Skeletal muscle cell (primary cell): ENCODE measurements at regions not wholly inside any gene's neighbourhood (a gene's known extent, or its start where the extent isn't known, plus 50 kb on each side); places are given as distances from the start of the nearest gene placed in this dataset.

Experiments used
- DNase-seq: peaks from one replicate; pipeline ENCODE4 v3.0.0-alpha.2; 2010; ENCODE audit warnings: low read depth
- H3K4me3 ChIP-seq: 2 replicates; pipeline ENCODE4 v1.5.1; 2011; ENCODE audit warnings: low read depth, mild to moderate bottlenecking, control low read depth, low read length, moderate library complexity

GRCh38 chr6:169165561-169166300, 87.9 kb downstream of the THBS2 start:
- DNase-seq: no peak
- no peak overlapping the region for H3K4me3 ChIP-seq

GRCh38 chr6:169164986-169165385, 88.7 kb downstream of the THBS2 start:
- DNase-seq: no peak
- no peak overlapping the region for H3K4me3 ChIP-seq

- DNase-seq: no peak
- H3K4me3 ChIP-seq: no peak overlapping the region
These were observed 89.2 kb downstream of the THBS2 start for GRCh38 chr6:169164451-169164850.

DNA sequence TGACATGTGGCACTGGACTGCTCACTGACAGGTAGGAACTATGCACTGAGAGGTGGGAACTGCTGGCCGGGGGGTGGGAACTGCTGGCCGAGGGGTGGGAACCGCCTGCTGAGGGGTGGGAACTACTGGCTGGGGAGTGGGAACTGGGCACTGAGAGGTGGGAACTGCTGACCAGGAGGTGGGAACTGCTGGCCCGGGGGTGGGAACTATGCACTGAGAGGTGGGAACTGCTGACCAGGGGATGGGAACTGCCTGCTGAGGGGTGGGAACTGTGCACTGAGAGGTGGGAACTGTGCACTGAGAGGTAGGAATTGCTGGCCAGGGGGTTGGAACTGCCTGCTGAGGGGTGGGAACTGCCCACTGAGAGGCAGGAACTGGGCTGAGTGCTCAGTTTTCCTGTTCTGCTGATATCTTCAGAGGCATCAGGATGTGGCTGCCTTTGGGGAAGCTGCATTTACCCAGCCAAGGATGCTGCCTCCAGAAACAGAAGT, 90.2 kb downstream of the THBS2 start:
- no peak overlapping the region for H3K4me3 ChIP-seq
- no peak for DNase-seq

DNA sequence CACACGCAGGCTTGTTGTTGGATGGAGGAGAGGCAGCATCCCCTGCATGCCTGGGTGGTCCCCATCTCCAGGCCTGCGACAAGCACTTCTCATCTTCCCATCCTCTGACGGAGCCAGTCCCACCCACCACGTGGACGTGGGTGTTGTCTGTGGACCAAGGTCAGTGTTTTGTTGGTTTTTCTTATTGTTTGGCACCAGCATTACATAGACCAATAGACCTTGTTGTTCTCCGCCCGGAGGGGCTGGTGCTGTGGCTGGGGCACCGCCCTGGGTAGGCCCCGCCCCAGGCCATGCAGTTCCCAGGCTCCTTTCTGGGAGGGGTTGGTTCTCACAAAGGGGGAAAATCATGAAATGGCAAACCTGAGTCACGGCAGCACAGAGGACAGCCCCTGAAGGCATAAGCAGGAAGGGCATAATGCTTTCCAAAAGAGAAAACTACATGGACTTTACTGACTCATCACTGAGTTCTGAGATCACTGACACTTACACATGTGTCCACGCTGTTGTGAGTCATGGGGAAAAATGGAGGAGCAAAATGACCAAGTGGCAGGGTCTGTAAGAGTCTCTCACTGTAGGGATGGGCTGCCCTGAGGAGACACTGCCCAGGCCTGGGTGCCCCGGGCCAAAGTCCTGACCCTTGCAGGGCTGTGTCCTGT, 90.8 kb downstream of the THBS2 start:
- peak; percentile 89 for DNase-seq
- no peak overlapping the region for H3K4me3 ChIP-seq

GRCh38 chr6:169162249-169162648, 91.4 kb downstream of the THBS2 start:
- no peak overlapping the region for H3K4me3 ChIP-seq
- DNase-seq: no peak

GRCh38 chr6:169161572-169162167, 92.0 kb downstream of the THBS2 start:
- DNase-seq: no peak
- no peak overlapping the region for H3K4me3 ChIP-seq

GRCh38 chr6:169160855-169161560, 92.6 kb downstream of the THBS2 start:
- H3K4me3 ChIP-seq: no peak overlapping the region
- DNase-seq: no peak

DNA sequence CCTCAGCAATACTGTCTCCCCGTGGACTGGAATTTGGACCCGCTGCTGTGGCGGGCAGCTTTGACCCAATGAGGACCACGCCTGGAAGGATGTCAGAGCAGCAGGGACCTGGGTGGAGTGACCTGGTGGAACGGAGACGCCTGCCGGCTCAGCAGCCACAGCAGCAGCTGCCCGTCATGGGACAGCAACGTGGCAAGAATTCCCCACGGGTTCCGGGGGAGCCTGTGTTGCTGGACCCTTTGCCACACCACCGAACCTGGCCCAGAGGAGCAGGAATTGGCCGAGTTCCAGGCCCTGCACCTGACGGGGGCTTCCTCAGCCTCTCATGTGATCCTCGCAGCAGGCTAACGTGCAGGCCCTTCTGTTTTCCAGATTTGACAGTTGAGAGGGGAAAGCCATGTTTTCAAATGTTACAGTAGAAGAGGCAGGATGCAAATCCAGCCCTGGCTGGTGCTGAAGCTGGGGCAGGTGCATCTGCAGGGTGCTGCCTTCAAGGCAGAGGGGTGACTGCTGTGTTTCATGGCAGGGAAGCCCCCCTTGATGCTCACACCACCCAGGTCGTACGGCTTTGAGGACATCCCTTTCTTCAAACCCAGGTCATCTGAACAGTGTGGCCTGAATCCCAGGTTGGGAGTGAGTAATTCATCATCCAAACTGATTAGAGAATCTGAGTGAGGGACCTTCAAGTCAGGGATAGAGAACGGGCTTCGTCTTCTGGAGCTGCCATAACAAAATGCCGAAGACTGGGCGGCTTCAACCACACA, 93.4 kb downstream of the THBS2 start:
- DNase-seq: no peak

DNA sequence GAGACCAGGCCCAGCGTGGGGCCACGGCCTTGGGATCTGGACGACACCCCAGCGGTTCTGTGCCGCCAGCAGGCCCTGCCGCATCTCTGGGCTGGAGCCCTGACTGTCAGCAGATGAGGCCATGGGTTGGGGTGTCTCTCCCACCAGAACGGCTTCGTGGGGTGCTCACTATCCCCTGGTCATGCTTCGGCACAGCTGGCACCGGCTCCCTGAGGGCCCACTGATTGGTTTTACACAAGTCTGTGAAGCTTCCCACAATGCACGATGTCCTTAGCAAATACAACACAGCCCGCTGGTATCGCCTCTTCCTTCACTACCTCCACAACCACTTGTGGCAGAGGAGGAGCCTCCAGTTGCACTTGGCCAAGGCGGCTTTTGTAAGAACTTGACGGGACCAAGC, 94.3 kb downstream of the THBS2 start:
- DNase-seq: no peak
- H3K4me3 ChIP-seq: no peak overlapping the region

More for the DNA sequence above, 93.4 kb downstream of the THBS2 start:
- no peak overlapping the region for H3K4me3 ChIP-seq

GRCh38 chr6:169158691-169159090, 95.0 kb downstream of the THBS2 start:
- H3K4me3 ChIP-seq: no peak overlapping the region
- no peak for DNase-seq

- H3K4me3 ChIP-seq: no peak overlapping the region
- DNase-seq: peak; percentile 75
These were observed 95.5 kb downstream of the THBS2 start for GRCh38 chr6:169158174-169158573.

DNA sequence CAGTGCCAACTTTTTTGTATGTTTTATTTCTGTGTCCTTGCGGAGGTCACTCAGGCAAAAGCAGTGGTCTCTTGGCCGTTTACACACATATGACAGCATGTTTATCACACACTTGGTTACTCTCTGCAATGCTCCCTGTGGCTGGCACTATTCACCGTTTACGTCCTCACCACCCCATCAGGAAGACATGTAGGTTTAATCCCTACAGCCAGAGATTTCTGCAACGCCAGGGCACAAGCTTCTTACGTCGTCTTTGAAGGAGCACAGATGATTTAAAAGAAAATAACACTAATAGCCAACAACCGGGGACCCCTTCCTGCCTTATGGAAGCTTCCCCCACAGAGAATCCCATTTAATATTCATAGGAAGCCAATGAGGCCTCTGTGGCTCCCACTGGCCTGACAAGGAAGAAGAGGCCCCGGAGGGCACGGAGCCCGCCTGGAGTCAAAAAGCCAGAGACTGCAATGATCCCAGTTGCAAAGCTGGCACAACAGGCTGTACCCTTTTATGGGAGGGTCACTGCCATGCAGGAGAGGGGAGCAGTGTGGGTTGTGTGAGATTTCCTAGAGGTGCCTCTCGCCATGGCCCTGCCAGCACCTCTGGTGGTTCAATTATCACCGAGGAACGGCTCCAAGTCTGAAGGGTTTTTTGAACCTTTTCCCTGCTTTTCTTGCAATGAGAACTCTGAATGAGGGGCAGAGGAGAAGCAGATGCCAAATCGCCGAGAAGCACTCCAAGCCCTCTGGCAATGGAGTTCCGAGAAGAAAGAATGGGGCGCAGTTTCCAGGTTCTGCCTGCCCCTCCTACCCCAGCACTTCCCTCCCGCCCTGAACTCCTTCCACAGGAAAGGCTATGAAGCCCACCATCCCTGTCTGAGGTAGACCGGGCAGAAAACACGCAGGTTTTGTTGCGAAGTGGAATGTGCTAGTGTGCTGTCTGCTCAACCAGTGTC, 96.2 kb downstream of the THBS2 start:
- no peak for DNase-seq
- H3K4me3 ChIP-seq: no peak overlapping the region

DNA sequence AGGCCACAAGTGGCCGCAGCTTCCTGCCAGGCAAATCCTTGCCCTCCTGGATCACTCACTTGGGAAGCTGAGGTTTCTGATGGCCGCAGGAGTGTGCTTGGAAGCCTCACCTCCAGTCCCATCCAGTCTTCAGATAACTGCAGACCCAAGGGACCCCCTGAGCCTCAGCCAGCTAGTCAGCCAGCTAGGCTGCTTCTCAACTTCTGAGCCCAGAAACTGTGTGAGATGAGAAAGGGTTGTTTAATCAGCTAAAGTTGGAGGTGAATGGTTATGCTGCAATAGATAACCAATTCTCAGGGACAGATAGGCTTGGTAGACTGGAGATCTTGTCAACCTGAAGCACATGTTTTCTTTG, 96.9 kb downstream of the THBS2 start:
- no peak for DNase-seq
- no peak overlapping the region for H3K4me3 ChIP-seq

GRCh38 chr6:169156108-169156792, 97.4 kb downstream of the THBS2 start:
- no peak overlapping the region for H3K4me3 ChIP-seq
- no peak for DNase-seq

DNA sequence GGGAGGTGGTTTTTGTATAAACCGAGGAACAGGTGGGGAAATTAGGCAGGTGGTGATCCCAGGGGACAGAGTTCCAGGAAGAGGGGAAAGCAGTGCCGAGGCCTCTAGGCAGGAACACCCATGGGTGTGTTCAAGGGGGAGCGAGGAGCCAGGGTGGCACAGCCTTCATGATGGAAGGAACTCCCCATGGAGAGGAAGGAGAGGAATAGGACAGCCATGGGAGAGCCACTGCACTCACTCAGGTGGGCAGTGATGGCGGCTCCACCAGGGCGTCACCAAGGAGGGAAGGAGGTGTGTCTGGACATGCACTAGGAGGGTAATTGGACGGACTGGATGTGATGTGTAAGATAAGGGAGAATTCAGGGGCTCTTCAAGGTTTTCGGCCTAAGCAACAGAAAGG, 98.2 kb downstream of the THBS2 start:
- DNase-seq: no peak
- no peak overlapping the region for H3K4me3 ChIP-seq

DNA sequence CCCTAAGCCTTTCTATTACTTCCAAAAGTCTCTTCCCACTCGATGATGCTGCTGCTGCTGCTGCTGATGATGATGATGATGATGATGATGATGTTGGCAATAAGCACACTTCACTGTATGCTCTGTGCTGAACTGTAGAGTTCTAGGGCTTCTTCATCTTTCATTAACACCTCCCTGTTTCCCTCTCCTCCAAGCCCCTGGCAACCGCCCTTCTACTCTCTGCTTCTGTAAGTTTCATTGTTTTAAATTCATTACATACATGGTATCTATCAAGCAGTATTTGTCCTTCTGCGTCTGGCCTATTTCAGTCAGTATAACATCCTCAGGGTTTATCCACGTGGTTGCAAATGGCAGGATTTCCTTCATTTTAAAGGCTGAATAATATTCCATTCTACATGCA, 100.2 kb downstream of the THBS2 start:
- no peak overlapping the region for H3K4me3 ChIP-seq
- DNase-seq: no peak

DNA sequence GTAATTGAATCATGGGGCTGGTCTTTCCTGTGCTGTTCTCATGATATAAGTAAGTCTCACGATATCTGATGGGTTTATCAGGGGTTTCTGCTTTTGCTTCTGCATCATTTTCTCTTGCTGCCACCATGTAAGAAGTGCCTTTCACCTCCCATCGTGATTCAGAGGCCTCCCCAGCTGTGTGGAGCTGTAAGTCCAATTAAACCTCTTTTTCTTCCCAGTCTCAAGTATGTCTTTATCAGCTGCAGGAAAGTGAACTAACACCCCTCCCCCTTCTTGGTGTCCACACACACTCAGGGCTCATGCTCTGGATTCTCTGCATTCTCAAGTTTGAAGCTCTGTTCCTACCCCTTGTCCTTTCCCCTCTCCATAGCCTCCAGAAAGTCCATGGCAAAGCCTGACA, 107.1 kb downstream of the THBS2 start:
- DNase-seq: no peak
- H3K4me3 ChIP-seq: no peak overlapping the region
